ENCODE measurements at regions not wholly inside any gene's neighbourhood (a gene's known extent, or its start where the extent isn't known, plus 50 kb on each side); places are given as distances from the start of the nearest gene placed in this dataset.
"Not testable (repeated sequence)": the region's sequence is repeated elsewhere in the genome, so short reads cannot be mapped to it uniquely, and the experiment has no call there.

DNA sequence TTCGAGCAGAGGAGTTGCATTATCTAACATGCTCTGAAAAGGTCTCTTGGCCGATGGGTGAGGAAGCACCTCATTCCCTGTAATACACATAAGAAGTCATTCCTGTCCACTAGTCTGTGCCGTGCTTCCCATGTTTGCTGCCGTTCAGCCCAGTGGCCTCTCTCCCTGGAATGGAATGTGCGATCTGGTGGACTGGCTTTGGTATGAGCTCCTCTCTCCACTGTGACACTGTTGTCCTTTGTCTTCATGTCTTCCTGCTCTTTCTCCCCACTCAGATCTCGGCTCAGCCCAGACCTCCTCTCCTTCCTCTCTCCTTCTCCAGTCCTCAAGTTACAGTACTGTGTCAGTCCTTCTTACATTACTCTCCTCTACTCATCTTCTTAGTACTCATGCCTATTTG lies 192.8 kb upstream of the KLF6 start:
- DNase-seq = no peak

DNA sequence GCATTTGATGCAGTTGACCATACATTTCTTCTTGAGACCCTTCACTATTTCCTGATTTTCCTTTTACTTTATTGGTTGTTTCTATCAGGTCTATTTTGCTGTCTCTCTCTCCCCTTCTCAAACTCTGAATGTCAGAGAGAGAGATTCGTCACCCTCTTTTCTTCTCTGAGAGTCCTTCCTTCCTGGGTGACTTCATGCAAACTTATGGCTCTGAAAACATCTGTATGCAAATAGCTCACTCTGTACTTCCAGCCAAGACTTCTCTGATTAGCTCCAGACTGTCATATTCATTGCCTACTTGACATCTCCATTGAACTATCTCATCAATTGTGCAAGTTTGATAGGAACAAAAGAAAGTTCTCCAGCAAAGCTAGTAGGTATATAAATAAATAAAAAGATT lies 191.7 kb upstream of the KLF6 start:
- DNase-seq = no peak

- no peak for DNase-seq
Observed at GRCh38 chr10:3976171-3976570, 191.2 kb upstream of the KLF6 start.

GRCh38 chr10:3975016-3975415 lies 190.0 kb upstream of the KLF6 start:
- no peak for DNase-seq

GRCh38 chr10:3972460-3973301 lies 187.7 kb upstream of the KLF6 start:
- no peak for DNase-seq

DNA sequence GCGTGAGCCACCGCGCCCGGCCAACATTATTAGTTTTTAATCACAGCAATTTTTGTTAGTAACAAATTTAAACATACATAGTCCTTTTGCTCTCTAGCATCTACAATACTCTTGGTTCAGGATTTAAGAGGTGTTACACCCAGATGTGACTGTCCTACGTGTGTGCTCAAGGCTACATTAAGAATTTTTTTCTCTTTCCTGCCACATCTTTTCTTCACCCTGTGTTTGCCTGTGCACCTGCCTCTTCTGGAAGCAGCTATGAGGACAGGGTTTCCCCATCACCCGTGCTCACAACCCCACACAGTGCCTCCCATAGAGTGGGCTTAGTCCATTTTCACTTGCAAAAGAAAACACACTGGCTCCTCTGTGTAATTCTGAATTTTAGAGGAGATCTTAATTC lies 186.7 kb upstream of the KLF6 start:
- no peak for DNase-seq

DNA sequence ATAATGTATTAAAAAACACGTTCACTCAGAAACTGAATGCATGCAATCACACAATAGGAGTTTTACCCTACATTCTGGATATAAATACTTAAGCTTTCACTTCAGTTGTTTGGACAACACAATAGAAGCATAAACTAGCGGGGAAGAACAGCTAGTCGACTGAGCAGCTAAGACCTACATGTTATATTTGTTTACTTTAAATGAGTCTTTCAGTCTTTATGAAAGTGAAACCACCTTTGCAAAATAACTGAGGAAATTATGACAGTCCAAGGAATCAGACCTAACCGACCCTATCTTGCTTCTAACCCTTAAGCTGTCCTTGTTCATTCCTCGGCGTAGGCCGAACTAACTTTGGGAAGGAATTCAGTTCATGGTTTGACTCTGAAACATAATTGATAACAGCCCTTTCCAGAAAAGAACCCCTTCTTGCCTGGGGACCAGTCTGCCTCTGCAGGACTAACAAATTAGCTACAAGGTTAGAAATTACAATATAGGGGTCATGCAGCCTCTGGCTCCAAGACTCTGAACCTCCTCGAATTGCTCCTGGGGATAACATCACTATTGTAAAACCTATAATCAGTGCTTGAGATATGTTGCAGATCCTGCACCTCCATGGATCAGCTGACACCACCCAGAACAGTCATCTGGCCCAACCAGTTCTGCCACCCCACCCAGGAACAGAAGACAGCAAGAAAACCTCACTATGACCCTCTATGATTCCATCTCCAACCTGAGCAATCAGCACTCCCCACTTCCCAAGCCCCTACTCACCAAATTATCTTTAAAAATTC lies 185.1 kb upstream of the KLF6 start:
- DNase-seq = no peak

DNA sequence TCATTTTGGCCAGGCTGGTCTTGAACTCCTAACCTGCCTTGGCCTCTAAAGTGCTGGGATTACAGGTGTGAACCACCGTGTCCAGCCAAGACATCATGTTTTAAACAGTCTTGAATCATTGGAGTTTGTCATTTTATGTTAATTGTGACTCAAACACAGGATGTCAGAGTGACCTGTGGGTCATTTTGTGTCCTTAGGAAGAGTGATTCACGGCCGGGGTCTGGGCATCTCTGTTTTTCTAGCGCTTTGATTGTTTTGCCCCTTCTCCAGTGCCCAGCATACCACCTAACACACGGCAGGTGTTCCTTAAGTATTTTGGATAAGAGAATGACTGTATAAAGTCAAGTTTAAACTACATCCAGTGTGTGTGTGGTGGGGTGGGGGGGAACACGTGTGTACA lies 183.7 kb upstream of the KLF6 start:
- no peak for DNase-seq

DNA sequence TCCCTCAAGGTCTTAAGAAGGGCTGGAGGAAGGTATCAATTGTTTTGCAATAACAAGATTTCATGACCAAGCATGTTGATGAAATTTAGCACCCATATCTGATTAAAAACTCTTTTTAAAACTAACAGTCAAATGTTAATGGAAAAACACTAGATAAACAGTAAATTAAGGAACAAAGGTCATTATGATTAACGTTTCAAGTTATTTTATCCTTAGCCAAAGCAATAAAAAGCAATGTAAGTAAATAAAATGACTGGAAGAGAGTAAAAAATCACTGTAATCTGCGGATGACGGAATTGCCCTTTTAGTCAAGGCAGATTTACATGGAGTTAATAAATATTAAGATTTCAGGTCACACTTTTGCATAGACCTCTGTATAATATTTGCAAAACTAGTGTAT lies 179.5 kb upstream of the KLF6 start:
- DNase-seq = no peak

DNA sequence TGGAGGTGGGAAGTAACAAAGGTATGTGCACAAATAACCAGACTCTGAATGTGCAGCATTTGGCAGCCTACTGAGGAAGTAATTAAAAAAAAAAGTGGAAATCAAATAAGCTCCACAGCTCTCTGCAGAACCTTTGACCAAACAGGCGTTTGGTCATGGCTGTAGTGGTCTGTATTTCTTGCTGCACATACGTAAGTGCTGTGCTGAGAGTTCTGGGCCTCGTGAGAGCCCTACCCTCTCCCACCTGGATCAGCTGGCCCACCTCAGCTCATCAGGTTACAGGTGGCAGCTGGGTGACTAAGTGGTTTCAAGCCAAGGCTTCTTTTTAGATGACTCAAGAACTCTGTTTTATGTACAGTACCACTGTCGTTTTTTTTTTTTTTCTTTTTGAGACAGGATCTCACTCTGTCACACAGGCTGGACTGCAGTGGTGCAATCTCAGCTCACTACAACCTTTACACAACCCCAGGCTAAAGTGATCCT lies 178.2 kb upstream of the KLF6 start:
- DNase-seq = no peak

DNA sequence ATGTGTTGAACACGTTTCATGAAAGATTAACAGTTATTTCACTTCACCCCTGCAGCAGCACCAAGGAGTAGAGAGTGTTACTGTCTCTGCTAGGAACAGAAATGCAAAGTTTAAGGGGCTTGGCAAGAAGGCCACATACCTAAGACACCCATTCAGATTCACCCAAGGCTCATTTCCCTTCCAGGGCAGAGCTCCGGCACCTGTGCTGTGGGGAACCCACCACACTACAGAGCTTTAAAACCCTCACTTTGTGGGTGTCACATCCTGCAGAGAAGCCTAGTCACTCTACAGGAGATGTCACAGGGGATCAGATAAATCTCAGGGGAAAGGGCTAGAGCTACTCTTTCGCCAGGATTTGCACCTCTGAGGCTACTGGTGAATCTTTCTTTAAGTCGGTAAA lies 176.1 kb upstream of the KLF6 start:
- DNase-seq = no peak

GRCh38 chr10:3960496-3960895 lies 175.5 kb upstream of the KLF6 start:
- no peak for DNase-seq

GRCh38 chr10:3959370-3960325 lies 174.6 kb upstream of the KLF6 start:
- no peak for DNase-seq

DNA sequence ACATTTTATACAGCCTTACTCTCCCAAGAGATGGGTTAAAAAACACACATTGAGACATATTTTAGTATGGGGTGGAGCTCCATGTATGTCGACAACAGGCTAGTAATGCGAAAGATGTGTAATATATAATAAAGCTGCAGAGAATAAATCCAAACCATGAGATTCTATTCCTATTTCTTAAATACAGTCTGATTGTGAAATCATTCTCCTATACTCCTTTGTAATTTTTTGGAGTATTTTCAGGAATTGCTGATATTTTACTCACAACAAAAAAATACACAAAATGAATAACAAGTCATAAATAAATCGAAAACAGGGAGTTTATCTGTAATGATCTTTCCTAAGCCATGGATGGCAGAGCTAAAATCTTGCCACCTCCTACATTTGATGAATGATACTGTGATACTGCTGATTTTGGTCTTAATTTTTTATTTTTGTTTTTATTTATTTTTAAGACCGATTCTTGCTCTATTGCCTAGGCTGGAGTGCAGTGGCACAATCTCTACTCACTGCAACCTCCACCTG lies 173.5 kb upstream of the KLF6 start:
- DNase-seq = no peak

GRCh38 chr10:3955955-3956617 lies 171.1 kb upstream of the KLF6 start:
- no peak for DNase-seq

DNA sequence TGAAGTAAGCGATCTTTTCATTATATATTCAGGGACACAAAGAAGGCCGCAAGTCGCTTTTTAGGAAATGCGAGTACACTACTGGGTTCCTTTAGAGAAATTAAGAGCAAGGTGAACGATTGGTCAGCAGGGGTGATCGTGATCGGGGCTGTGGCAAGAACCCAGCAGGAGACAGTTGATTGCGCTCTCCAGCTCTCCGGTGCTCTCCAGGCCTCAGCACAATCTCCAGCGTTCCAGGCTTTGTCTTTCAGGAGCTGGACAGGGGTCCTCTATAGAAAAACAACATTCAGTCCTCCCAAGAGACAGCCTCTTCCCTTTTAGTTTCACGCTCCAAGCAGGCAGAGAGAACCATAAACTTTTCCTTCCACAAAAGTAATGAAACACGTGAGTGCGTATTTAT lies 170.5 kb upstream of the KLF6 start:
- DNase-seq = peak; percentile 33

DNA sequence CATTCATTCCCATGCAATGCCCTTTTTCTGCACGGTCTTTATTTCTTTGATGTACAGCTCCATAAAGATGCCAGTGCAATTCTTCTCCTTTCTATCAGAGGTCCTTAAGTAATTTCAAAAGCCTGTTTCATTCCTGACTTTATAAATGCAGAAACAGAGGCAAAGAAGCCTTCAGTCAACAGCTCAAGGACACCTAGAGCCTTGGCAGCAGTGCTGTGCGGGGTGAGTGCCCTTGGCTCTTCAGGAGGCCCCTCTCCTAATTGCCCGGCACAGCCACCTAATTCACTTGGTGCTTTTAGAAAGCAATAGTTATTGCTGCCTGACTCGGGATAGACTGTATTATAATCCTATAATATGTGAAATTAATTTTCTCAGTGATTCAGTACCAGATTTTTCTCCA lies 169.6 kb upstream of the KLF6 start:
- DNase-seq = no peak

GRCh38 chr10:3954007-3954406 lies 169.0 kb upstream of the KLF6 start:
- not testable (repeated sequence) for DNase-seq

DNA sequence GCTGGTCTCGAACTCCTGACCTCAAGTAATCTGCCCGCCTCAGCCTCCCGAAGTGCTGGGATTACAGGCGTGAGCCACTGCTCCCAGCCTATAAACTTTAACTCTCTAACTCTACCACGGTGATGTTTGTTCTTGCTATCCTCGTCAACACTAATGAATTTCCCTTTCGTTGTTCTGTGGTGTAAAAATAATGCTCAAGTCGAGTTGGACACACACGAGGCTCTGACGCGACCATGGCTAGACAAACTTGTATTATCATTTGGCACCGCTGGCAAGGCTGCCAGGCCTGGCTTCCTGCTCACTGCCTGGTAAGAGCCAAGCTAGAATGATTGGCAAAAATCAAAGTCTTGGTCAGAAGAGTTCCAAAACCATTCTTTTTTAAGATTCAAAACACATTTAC lies 167.0 kb upstream of the KLF6 start:
- DNase-seq = no peak

DNA sequence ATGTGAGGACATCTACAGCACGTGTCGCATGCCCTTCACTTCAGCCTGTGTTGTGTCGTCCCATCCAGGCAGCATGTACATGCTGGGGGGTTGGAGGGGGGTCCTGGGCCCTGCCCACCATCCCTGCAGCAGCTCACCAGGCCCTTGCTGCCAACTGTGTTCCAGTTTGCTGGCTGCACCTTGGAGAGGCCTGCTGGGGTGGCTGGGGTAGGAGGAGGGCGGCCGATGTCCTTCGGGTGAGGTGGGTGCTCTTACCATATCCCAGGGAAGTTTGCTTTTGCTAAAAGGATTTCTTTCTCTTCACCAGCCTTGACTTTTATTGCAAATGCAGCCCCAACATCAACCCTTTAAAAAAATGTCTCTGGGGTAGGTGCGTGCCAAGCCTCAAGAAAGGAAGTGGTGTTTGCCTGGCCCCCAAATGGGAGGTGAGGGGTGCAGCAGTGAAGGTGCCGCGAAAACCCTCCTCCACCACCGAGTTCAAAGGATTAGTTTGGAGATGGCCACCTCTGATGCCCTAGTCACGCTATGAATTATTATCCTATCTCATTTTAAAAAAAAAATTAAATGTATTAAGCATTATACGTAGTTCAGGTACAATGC lies 165.8 kb upstream of the KLF6 start:
- no peak for DNase-seq

GRCh38 chr10:3949711-3950110 lies 164.7 kb upstream of the KLF6 start:
- DNase-seq = no peak

DNA sequence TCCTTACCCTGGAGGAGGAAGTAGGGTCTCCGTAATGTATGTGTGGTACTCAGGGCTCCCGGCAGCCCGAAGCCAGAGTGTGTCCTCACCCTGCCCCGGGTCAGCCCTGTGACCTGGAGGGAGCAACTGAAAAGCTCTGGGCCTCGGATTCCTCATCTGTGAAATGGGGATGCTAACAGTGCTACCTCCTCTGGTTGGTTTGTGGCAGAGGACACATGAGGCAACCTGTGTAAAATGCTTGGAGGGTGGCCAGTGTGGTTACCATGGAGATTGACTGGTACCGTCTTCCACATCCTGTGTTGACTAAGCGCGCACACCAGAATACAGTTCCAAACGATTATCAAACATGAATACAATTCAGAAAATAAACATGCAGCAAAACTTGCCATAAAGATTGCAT lies 163.8 kb upstream of the KLF6 start:
- peak; percentile 47 for DNase-seq

Data from fibroblast of skin of scalp (primary cell).